HEK293 (cell line): ENCODE measurements at regions not wholly inside any gene's neighbourhood (a gene's known extent, or its start where the extent isn't known, plus 50 kb on each side); places are given as distances from the start of the nearest gene placed in this dataset.

Experiments used
- CTCF ChIA-PET: fragments of 350-600 bp; formaldehyde crosslinking; extraction: SDS; loops from one replicate; lab custom pipeline; 2021; ENCODE audit warnings: antibody characterized with exemption; lab: Yijun Ruan, JAX
- POLR2A ChIA-PET: fragments of 300-600 bp; formaldehyde crosslinking; extraction: SDS; loops from one replicate; lab custom pipeline; 2020; ENCODE audit warnings: antibody characterized with exemption, inconsistent platforms; lab: Yijun Ruan, JAX
- H3K27ac ChIP-seq: fragments of 200-500 bp; sonication (Bioruptor generic); 2 replicates; pipeline ENCODE4 v1.5.1; 2014; ENCODE audit warnings: low read depth, low read length, control low read depth, inconsistent platforms; ENCODE audit errors: extremely low read depth
- H3K36me3 ChIP-seq, 2 experiments: fragments of 200-500 bp in 1 of 2; sonication (Bioruptor generic) in 1 of 2; 1 replicate in 1 of 2; 2 replicates in 1 of 2; pipeline ENCODE4 v1.5.1; 2014 to 2017; ENCODE audit warnings: inconsistent platforms in 2 of 2, low read length in 2 of 2; ENCODE audit not compliant: control insufficient read depth in 2 of 2, insufficient read depth in 1 of 2
- H3K4me1 ChIP-seq: fragments of 200-500 bp; sonication (Bioruptor generic); 2 replicates; pipeline ENCODE4 v1.5.1; 2014; ENCODE audit warnings: mild to moderate bottlenecking, low read length, inconsistent platforms; ENCODE audit not compliant: control insufficient read depth, insufficient read depth
- H3K4me3 ChIP-seq: 2 replicates; pipeline ENCODE4 v1.5.1; 2011; ENCODE audit warnings: low read depth, mild to moderate bottlenecking, control low read depth, low read length, moderate library complexity
- H3K9me3 ChIP-seq: fragments of 200-500 bp; sonication (Bioruptor generic); 2 replicates; pipeline ENCODE4 v1.5.1; 2014; ENCODE audit warnings: low read depth, low read length, inconsistent platforms; ENCODE audit not compliant: control insufficient read depth, insufficient read depth
- GLIS2 ChIP-seq: fragments of 450-650 bp; formaldehyde crosslinking; IDR thresholded peaks from 2 replicates; pipeline ENCODE4 v1.5.1; 2016; ENCODE audit warnings: missing biosample characterization, missing genetic modification characterization
- SETDB1 ChIP-seq: IDR thresholded peaks from one replicate; pipeline ENCODE4 v1.6.1; 2017; ENCODE audit warnings: mild to moderate bottlenecking, low read length, moderate library complexity, mixed read lengths; ENCODE audit not compliant: insufficient read length
- SP2 ChIP-seq: fragments of 450-650 bp; formaldehyde crosslinking; IDR thresholded peaks from 2 replicates; pipeline ENCODE4 v1.5.1; 2016; ENCODE audit warnings: missing biosample characterization, missing genetic modification characterization
- YY1 ChIP-seq: fragments of 450-650 bp; formaldehyde crosslinking; IDR thresholded peaks from 2 replicates; pipeline ENCODE4 v1.5.1; 2018; ENCODE audit warnings: missing biosample characterization, missing genetic modification characterization
- ZBTB8A ChIP-seq: fragments of 450-650 bp; formaldehyde crosslinking; IDR thresholded peaks from 2 replicates; pipeline ENCODE4 v1.5.1; 2016; ENCODE audit warnings: missing biosample characterization, missing genetic modification characterization
- ZFP69B ChIP-seq: fragments of 450-650 bp; formaldehyde crosslinking; IDR thresholded peaks from 2 replicates; pipeline ENCODE4 v1.5.1; 2016; ENCODE audit warnings: missing biosample characterization, missing genetic modification characterization
- ZNF175 ChIP-seq: fragments of 450-650 bp; formaldehyde crosslinking; IDR thresholded peaks from 2 replicates; pipeline ENCODE4 v1.5.1; 2016; ENCODE audit warnings: missing biosample characterization, missing genetic modification characterization
- ZNF37A ChIP-seq: fragments of 450-650 bp; IDR thresholded peaks from 2 replicates; pipeline ENCODE4 v1.5.1; 2018; ENCODE audit warnings: missing biosample characterization, missing genetic modification characterization
- ZNF394 ChIP-seq: fragments of 450-650 bp; formaldehyde crosslinking; IDR thresholded peaks from 2 replicates; pipeline ENCODE4 v1.5.1; 2016; ENCODE audit warnings: missing biosample characterization, missing genetic modification characterization, mild to moderate bottlenecking, moderate library complexity, borderline replicate concordance
- ZNF518A ChIP-seq: fragments of 450-650 bp; formaldehyde crosslinking; conservative IDR thresholded peaks from 2 replicates; pipeline ENCODE4 v1.5.1; 2016; ENCODE audit warnings: low read depth, missing biosample characterization, missing genetic modification characterization
- ZNF548 ChIP-seq: fragments of 450-650 bp; formaldehyde crosslinking; IDR thresholded peaks from 2 replicates; pipeline ENCODE4 v1.5.1; 2016; ENCODE audit warnings: missing biosample characterization, missing genetic modification characterization
- ZNF596 ChIP-seq: fragments of 450-650 bp; IDR thresholded peaks from 2 replicates; pipeline ENCODE4 v1.5.0; 2018; ENCODE audit warnings: missing biosample characterization, mild to moderate bottlenecking, missing genetic modification characterization, moderate library complexity
- ZNF610 ChIP-seq: fragments of 450-650 bp; formaldehyde crosslinking; IDR thresholded peaks from 2 replicates; pipeline ENCODE4 v1.5.1; 2016; ENCODE audit warnings: missing biosample characterization, missing genetic modification characterization, borderline replicate concordance
- ZNF623 ChIP-seq: fragments of 450-650 bp; formaldehyde crosslinking; IDR thresholded peaks from 2 replicates; pipeline ENCODE4 v1.5.1; 2016; ENCODE audit warnings: missing biosample characterization, missing genetic modification characterization
- ZNF76 ChIP-seq: fragments of 450-650 bp; formaldehyde crosslinking; IDR thresholded peaks from 2 replicates; pipeline ENCODE4; 2016; ENCODE audit warnings: low read depth, missing biosample characterization, missing genetic modification characterization, borderline replicate concordance
- ZNF830 ChIP-seq: fragments of 450-650 bp; IDR thresholded peaks from 2 replicates; pipeline ENCODE4 v1.5.0; 2018; ENCODE audit warnings: missing biosample characterization, missing genetic modification characterization, low read depth, mild to moderate bottlenecking, moderate library complexity
- TF ChIP-seq, protein P1 (sequence below): fragments of 450-650 bp; IDR thresholded peaks from 2 replicates; pipeline ENCODE4 v1.5.1; 2018; ENCODE audit warnings: missing biosample characterization, missing genetic modification characterization
- TF ChIP-seq, protein P2 (sequence below): fragments of 450-650 bp; formaldehyde crosslinking; IDR thresholded peaks from 2 replicates; pipeline ENCODE4 v1.5.1; 2016; ENCODE audit warnings: missing biosample characterization, missing genetic modification characterization

GRCh38 chr15:96182736-96183513 is 147.6 kb upstream of the NR2F2 start:
- no peaks in the 10 kb centered on the region for H3K36me3 ChIP-seq
- POLR2A ChIA-PET = interaction anchor here (0.7 kb wide), 1 partner anchor 134 kb away, joined by 7 read pairs; no protein-coding TSS in a partner anchor
- H3K4me3 ChIP-seq = no peak overlapping the region
- peaks cover 2% of the 10 kb centered on the region; the same call in 1 of the 2 replicates for H3K4me1 ChIP-seq
- H3K27ac ChIP-seq = no peak overlapping the region
- TF ChIP-seq GLIS2 (no peak), ZNF610 (no peak), ZNF830 (no peak)
- no peaks in the 10 kb centered on the region for H3K9me3 ChIP-seq
- CTCF ChIA-PET = interaction anchor here (0.6 kb wide), 1 partner anchor 8 kb away, joined by 3 read pairs; no protein-coding TSS in a partner anchor

- no peak for TF ChIP-seq ZNF623 (tag by site-specific recombination)
- TF ChIP-seq ZNF394 (tag by site-specific recombination) = no peak
- no peak for TF ChIP-seq ZNF518A (tag by site-specific recombination)
- no peak for TF ChIP-seq ZNF76 (tag by site-specific recombination)
- no peak for TF ChIP-seq ZFP69B (tag by site-specific recombination)
- TF ChIP-seq ZNF548 (tag by site-specific recombination) = no peak
- TF ChIP-seq SP2 (tag by site-specific recombination) = no peak
- TF ChIP-seq, protein P1, sequence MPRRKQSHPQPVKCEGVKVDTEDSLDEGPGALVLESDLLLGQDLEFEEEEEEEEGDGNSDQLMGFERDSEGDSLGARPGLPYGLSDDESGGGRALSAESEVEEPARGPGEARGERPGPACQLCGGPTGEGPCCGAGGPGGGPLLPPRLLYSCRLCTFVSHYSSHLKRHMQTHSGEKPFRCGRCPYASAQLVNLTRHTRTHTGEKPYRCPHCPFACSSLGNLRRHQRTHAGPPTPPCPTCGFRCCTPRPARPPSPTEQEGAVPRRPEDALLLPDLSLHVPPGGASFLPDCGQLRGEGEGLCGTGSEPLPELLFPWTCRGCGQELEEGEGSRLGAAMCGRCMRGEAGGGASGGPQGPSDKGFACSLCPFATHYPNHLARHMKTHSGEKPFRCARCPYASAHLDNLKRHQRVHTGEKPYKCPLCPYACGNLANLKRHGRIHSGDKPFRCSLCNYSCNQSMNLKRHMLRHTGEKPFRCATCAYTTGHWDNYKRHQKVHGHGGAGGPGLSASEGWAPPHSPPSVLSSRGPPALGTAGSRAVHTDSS (tag by site-specific recombination) = no peak
- TF ChIP-seq ZNF37A (tag by site-specific recombination) = no peak
- no peak for TF ChIP-seq ZNF175 (tag by site-specific recombination)
- TF ChIP-seq YY1 (tag by site-specific recombination) = no peak
- no peak for TF ChIP-seq ZNF596 (tag by site-specific recombination)
- no peak for TF ChIP-seq SETDB1
- TF ChIP-seq, protein P2, sequence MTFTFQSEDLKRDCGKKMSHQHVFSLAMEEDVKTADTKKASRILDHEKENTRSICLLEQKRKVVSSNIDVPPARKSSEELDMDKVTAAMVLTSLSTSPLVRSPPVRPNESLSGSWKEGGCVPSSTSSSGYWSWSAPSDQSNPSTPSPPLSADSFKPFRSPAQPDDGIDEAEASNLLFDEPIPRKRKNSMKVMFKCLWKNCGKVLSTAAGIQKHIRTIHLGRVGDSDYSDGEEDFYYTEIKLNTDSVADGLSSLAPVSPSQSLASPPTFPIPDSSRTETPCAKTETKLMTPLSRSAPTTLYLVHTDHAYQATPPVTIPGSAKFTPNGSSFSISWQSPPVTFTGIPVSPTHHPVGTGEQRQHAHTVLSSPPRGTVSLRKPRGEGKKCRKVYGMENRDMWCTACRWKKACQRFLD (tag by site-specific recombination) = no peak
- TF ChIP-seq ZBTB8A = no peak
- Histone ChIP-seq H3K9me3 (no peaks in the 10 kb centered on the region), H3K4me3 (no peak overlapping the region), H3K4me1 (peaks cover 2% of the 10 kb centered on the region; the same call in 1 of the 2 replicates), H3K36me3 (no peaks in the 10 kb centered on the region), H3K27ac (no peak overlapping the region)
- CTCF ChIA-PET = interaction anchor here (0.6 kb wide), 1 partner anchor 16 kb away, joined by 3 read pairs; no protein-coding TSS in a partner anchor
- POLR2A ChIA-PET = interaction anchor here (0.7 kb wide), 2 partner anchors 51 to 135 kb away, joined by 3 to 7 read pairs; no protein-coding TSS in a partner anchor
These were observed 147.0 kb upstream of the NR2F2 start for GRCh38 chr15:96183514-96183850.
